IPS DF 6.9 (cell line): ENCODE measurements at regions not wholly inside any gene's neighbourhood (a gene's known extent, or its start where the extent isn't known, plus 50 kb on each side); places are given as distances from the start of the nearest gene placed in this dataset.

Experiments
- DNase-seq: peaks from one replicate; pipeline ENCODE4 v3.0.0-alpha.2; 2013; ENCODE audit warnings: low read depth, low spot score
- H3K27ac ChIP-seq: one replicate; pipeline ENCODE4 v1.5.1; 2013; ENCODE audit warnings: low read length, control low read depth
- H3K27me3 ChIP-seq: 2 replicates; pipeline ENCODE4 v1.6.1; 2013; ENCODE audit warnings: mild to moderate bottlenecking, low read length; ENCODE audit not compliant: control insufficient read depth, insufficient read depth
- H3K36me3 ChIP-seq: 2 replicates; pipeline ENCODE4 v1.6.1; 2013; ENCODE audit warnings: low read length; ENCODE audit not compliant: control insufficient read depth, insufficient read depth
- H3K4me1 ChIP-seq: 2 replicates; pipeline ENCODE4 v1.6.1; 2013; ENCODE audit warnings: low read length; ENCODE audit not compliant: control insufficient read depth, insufficient read depth
- H3K4me3 ChIP-seq: 2 replicates; pipeline ENCODE4 v1.5.1; 2013; ENCODE audit warnings: mild to moderate bottlenecking, low read length
- H3K9me3 ChIP-seq: 2 replicates; pipeline ENCODE4 v1.6.1; 2013; ENCODE audit warnings: low read length, inconsistent platforms; ENCODE audit not compliant: control insufficient read depth, insufficient read depth
- WGBS: extraction: QIAGEN DNeasy Blood & Tissue Kit; methylation state at CpG from one replicate; pipeline ENCODE4 v1.1.7; 2013; ENCODE audit warnings: mixed read lengths, missing lambda C conversion rate; ENCODE audit not compliant: insufficient read length, insufficient coverage; 5-methylcytosine and 5-hydroxymethylcytosine counted together

- Histone ChIP-seq H3K27me3 (no peaks in the 10 kb centered on the region), H3K4me1 (peaks cover 1% of the 10 kb centered on the region; the same call in 1 of the 2 replicates), H3K36me3 (no peaks in the 10 kb centered on the region), H3K4me3 (no peak overlapping the region), H3K27ac (no peak overlapping the region), H3K9me3 (no peaks in the 10 kb centered on the region)
- no CpG with 5 or more reads among the region's 1 CpG for WGBS
- DNase-seq: no peak
Observed at GRCh38 chr1:63107066-63107465, 215.3 kb upstream of the FOXD3 start.

- no CpG with 5 or more reads among the region's 1 CpG for WGBS
- H3K27ac ChIP-seq: no peak overlapping the region
- no peak for DNase-seq
- H3K27me3 ChIP-seq: no peaks in the 10 kb centered on the region
- H3K4me1 ChIP-seq: peaks cover 1% of the 10 kb centered on the region; the same call in 1 of the 2 replicates
- no peaks in the 10 kb centered on the region for H3K36me3 ChIP-seq
- H3K4me3 ChIP-seq: no peak overlapping the region
- H3K9me3 ChIP-seq: no peaks in the 10 kb centered on the region
Observed at GRCh38 chr1:63108206-63108605, 214.2 kb upstream of the FOXD3 start.

GRCh38 chr1:63112155-63112900 is 210.0 kb upstream of the FOXD3 start:
- DNase-seq: no peak
- Histone ChIP-seq H3K36me3 (no peaks in the 10 kb centered on the region), H3K27ac (no peak overlapping the region), H3K4me3 (no peak overlapping the region), H3K9me3 (no peaks in the 10 kb centered on the region), H3K27me3 (no peaks in the 10 kb centered on the region), H3K4me1 (peaks cover 1% of the 10 kb centered on the region; the same call in 1 of the 2 replicates)
- WGBS: no CpG with 5 or more reads among the region's 4 CpGs

GRCh38 chr1:63115527-63115926 is 206.8 kb upstream of the FOXD3 start:
- Histone ChIP-seq H3K27ac (no peak overlapping the region), H3K27me3 (no peaks in the 10 kb centered on the region), H3K9me3 (no peaks in the 10 kb centered on the region), H3K36me3 (no peaks in the 10 kb centered on the region), H3K4me1 (peaks cover 1% of the 10 kb centered on the region; the same call in 1 of the 2 replicates), H3K4me3 (no peak overlapping the region)
- no CpG with 5 or more reads among the region's 3 CpGs for WGBS
- DNase-seq: no peak

- no peak overlapping the region for H3K27ac ChIP-seq
- H3K36me3 ChIP-seq: no peaks in the 10 kb centered on the region
- H3K27me3 ChIP-seq: no peaks in the 10 kb centered on the region
- H3K4me3 ChIP-seq: no peak overlapping the region
- peaks cover 1% of the 10 kb centered on the region; the same call in 1 of the 2 replicates for H3K4me1 ChIP-seq
- DNase-seq: no peak
- H3K9me3 ChIP-seq: no peaks in the 10 kb centered on the region
Observed at GRCh38 chr1:63116016-63116415, 206.4 kb upstream of the FOXD3 start.

- no peak for DNase-seq
- H3K36me3 ChIP-seq: no peaks in the 10 kb centered on the region
- no peaks in the 10 kb centered on the region for H3K9me3 ChIP-seq
- WGBS: no CpG with 5 or more reads among the region's 5 CpGs
- H3K4me3 ChIP-seq: no peak overlapping the region
- H3K27ac ChIP-seq: no peak overlapping the region
- H3K27me3 ChIP-seq: no peaks in the 10 kb centered on the region
- peaks cover 1% of the 10 kb centered on the region; the same call in 1 of the 2 replicates for H3K4me1 ChIP-seq
Observed at GRCh38 chr1:63119575-63120155, 202.7 kb upstream of the FOXD3 start.

- Histone ChIP-seq H3K27me3 (no peaks in the 10 kb centered on the region), H3K27ac (no peak overlapping the region), H3K9me3 (no peaks in the 10 kb centered on the region), H3K4me3 (no peak overlapping the region), H3K4me1 (no peaks in the 10 kb centered on the region), H3K36me3 (no peaks in the 10 kb centered on the region)
- no CpG with 5 or more reads among the region's 9 CpGs for WGBS
- no peak for DNase-seq
Observed at GRCh38 chr1:63122079-63122478, 200.3 kb upstream of the FOXD3 start.

- Histone ChIP-seq H3K4me3 (no peak overlapping the region), H3K4me1 (no peaks in the 10 kb centered on the region), H3K9me3 (no peaks in the 10 kb centered on the region), H3K27me3 (no peaks in the 10 kb centered on the region), H3K36me3 (no peaks in the 10 kb centered on the region), H3K27ac (no peak overlapping the region)
- DNase-seq: no peak
- no CpG with 5 or more reads among the region's 3 CpGs for WGBS
Observed at GRCh38 chr1:63124666-63125191, 197.6 kb upstream of the FOXD3 start.

- no peaks in the 10 kb centered on the region for H3K9me3 ChIP-seq
- no CpG with 5 or more reads among the region's 3 CpGs for WGBS
- no peaks in the 10 kb centered on the region for H3K36me3 ChIP-seq
- no peak overlapping the region for H3K4me3 ChIP-seq
- no peaks in the 10 kb centered on the region for H3K4me1 ChIP-seq
- no peaks in the 10 kb centered on the region for H3K27me3 ChIP-seq
- no peak overlapping the region for H3K27ac ChIP-seq
- DNase-seq: no peak
Observed at GRCh38 chr1:63126104-63126503, 196.3 kb upstream of the FOXD3 start.

GRCh38 chr1:63127376-63127775 is 195.0 kb upstream of the FOXD3 start:
- Histone ChIP-seq H3K36me3 (no peaks in the 10 kb centered on the region), H3K27me3 (no peaks in the 10 kb centered on the region), H3K4me3 (no peak overlapping the region), H3K9me3 (no peaks in the 10 kb centered on the region), H3K4me1 (no peaks in the 10 kb centered on the region), H3K27ac (no peak overlapping the region)
- no CpG with 5 or more reads among the region's 5 CpGs for WGBS
- DNase-seq: no peak
